LNCaP clone FGC (cell line): ENCODE measurements at regions not wholly inside any gene's neighbourhood (a gene's known extent, or its start where the extent isn't known, plus 50 kb on each side); places are given as distances from the start of the nearest gene placed in this dataset.

Source experiments
- DNase-seq: peaks from one replicate; pipeline ENCODE4 v3.0.0-alpha.2; 2011; ENCODE audit warnings: low read depth
- H3K4me3 ChIP-seq: 2 replicates; pipeline ENCODE4 v1.5.1; 2011; ENCODE audit warnings: mild to moderate bottlenecking, low read depth, low read length, control low read depth
- TF ChIP-seq, protein P1 (sequence below): IDR thresholded peaks from 2 replicates; pipeline ENCODE4 v1.5.1; 2012; ENCODE audit warnings: mild to moderate bottlenecking; ENCODE audit not compliant: control insufficient read depth, insufficient read depth; ENCODE audit errors: extremely low read depth

GRCh38 chr13:46489586-46490023 lies 63.4 kb upstream of the LRCH1 start:
- no peak overlapping the region for H3K4me3 ChIP-seq
- no peak for DNase-seq
- TF ChIP-seq, protein P1, sequence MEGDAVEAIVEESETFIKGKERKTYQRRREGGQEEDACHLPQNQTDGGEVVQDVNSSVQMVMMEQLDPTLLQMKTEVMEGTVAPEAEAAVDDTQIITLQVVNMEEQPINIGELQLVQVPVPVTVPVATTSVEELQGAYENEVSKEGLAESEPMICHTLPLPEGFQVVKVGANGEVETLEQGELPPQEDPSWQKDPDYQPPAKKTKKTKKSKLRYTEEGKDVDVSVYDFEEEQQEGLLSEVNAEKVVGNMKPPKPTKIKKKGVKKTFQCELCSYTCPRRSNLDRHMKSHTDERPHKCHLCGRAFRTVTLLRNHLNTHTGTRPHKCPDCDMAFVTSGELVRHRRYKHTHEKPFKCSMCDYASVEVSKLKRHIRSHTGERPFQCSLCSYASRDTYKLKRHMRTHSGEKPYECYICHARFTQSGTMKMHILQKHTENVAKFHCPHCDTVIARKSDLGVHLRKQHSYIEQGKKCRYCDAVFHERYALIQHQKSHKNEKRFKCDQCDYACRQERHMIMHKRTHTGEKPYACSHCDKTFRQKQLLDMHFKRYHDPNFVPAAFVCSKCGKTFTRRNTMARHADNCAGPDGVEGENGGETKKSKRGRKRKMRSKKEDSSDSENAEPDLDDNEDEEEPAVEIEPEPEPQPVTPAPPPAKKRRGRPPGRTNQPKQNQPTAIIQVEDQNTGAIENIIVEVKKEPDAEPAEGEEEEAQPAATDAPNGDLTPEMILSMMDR, result no peak

- TF ChIP-seq, protein P1, result no peak
- no peak overlapping the region for H3K4me3 ChIP-seq
- DNase-seq, result no peak
Observed at GRCh38 chr13:46487748-46488147, 65.2 kb upstream of the LRCH1 start.

- TF ChIP-seq, protein P1, result no peak
- H3K4me3 ChIP-seq, result no peak overlapping the region
- DNase-seq, result no peak
Observed at GRCh38 chr13:46486270-46486669, 66.7 kb upstream of the LRCH1 start.

DNA sequence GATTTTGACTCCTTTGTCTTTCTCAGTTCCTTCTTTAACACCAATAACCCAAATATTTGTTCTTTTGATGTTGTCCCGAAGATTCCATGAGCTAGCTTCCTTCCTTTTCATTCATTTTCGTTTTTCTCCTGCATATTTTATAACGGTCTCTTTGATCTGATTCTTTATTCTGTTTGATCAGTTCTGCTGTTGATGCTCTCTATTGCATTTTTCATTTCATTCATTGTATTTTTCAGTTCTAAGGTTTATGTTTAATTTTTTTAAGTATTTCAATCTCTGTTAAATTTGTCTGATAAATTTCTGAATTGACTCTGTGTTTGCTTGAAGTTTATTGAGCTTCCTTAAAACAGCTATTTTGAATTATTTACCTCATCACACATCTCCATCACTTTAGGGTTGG lies 68.4 kb upstream of the LRCH1 start:
- no peak overlapping the region for H3K4me3 ChIP-seq
- no peak for DNase-seq
- TF ChIP-seq, protein P1, result no peak

DNA sequence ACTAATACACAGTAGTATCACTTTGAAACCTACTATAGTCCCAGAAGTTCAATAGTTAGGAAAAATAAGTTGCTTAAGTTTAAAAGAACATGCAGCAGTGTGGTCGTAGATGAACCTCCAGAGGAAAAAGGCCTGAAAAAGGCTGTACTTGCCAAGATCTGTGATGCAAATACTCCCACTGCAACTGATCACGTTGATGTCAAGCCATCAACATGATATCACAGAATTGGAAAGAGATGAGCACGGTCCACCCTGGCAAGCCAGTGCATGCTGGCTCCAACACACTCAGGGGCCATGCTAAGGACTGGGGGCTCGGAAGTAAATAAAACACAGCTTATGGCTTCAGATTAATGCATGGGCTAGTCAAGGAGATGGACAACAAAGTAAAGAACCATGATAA lies 71.8 kb upstream of the LRCH1 start:
- no peak overlapping the region for H3K4me3 ChIP-seq
- no peak for DNase-seq
- TF ChIP-seq, protein P1, result no peak

GRCh38 chr13:46480131-46480530 lies 72.8 kb upstream of the LRCH1 start:
- DNase-seq, result no peak
- TF ChIP-seq, protein P1, result no peak
- no peak overlapping the region for H3K4me3 ChIP-seq

GRCh38 chr13:46479691-46480090 lies 73.3 kb upstream of the LRCH1 start:
- H3K4me3 ChIP-seq, result no peak overlapping the region
- TF ChIP-seq, protein P1, result no peak
- DNase-seq, result no peak
